GM18498 (cell line): ENCODE measurements at regions not wholly inside any gene's neighbourhood (a gene's known extent, or its start where the extent isn't known, plus 50 kb on each side); places are given as distances from the start of the nearest gene placed in this dataset.

ENCODE experiments used
- ATAC-seq: cut with Tn5 transposase; IDR thresholded peaks from one replicate; pipeline ENCODE4 v1.9.1; 2021; ENCODE audit warnings: mild to moderate bottlenecking, moderate library complexity; ENCODE audit not compliant: unreplicated experiment

DNA sequence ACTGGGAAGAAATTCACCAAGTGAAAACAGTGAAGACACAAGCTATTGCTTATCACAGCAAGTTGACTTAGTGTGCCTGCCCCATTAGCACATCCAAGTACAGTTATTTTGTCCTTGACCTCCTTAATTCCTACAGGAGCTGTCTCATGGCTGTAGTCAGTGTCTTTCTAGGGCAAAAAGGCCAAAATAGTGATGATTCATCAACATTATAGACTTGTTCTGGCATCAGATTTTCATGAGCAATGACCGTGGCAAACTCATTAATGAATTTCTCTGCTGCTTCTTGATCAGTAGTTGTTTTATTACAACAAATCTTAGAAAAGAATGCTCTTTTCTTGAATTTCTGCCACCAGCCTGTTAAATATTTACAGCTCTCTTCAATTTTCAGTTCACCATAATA, 1169.3 kb upstream of the DDX18 start:
- ATAC-seq, result no peak

DNA sequence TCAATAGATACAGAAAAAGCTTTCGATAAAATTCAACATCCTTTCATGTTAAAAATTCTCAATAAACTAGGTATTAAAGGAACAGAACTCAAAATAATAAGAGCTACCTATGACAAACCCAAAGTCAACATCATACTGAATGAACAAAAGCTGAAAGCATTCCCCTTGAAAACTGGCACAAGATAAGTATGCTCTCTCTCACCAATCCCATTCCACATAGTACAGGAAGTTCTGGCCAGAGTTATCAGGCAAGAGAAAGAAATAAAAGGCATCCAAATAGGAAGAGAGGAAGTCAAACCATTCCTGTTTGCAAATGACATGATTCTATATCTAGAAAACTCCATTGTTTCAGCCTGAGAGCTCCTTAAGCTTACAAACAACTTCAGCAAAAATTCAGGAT, 1145.8 kb upstream of the DDX18 start:
- no peak for ATAC-seq

DNA sequence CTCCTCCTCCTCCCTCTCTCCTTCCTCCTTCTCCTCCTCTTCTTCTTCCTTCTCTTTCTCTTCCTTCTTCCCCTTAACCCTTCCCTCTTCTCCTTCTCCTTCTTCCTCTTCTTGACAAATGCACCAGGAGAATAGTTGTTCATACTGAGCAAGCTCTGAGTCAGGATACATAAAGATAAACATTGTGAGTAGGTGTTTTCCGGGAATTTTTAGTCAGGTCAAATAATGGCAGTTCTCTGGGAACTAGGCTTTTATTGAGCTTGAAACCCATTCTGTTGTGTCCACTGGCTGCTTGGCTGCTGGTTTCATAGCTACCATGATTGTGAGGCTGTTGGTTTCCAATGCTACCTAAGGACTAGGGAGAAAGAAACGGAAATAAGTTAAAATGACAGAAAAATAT, 1144.7 kb upstream of the DDX18 start:
- no peak for ATAC-seq

DNA sequence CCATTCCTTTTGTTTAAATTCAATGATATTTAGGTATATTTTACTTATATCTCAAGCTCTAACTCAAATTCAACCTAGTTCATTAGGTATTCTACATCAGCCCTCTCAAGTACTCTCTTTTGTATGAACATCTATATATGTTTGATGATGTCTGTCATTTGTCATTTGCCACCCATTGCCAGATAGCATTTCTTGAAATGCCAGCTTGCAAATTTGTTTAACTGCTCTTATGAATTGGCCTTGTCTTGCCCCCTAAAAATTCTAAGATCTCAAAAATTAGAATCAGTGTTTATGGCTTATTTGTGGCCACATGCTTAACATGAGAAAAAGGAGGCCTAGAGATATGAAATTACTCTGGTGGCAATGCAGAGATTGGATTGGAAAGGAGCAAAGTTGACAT, 1140.3 kb upstream of the DDX18 start:
- no peak for ATAC-seq

DNA sequence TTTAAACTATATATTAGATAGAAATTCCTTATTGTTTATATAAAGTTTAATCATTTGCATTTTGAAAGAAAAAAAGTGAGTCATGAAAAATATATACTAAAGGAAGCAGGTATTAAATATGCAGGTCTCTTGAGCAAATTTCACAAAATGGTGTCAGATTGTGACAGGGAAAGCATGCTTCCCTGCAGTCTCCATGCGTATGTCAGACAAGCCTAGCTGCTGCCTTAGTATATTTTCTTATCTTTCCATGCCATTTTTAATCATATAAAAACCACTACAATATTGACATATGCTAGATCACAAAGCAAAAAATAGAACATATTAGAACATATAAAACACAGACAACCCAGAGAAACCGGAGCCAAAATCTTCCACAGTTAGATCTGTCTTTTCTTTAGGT, 1137.7 kb upstream of the DDX18 start:
- no peak for ATAC-seq

DNA sequence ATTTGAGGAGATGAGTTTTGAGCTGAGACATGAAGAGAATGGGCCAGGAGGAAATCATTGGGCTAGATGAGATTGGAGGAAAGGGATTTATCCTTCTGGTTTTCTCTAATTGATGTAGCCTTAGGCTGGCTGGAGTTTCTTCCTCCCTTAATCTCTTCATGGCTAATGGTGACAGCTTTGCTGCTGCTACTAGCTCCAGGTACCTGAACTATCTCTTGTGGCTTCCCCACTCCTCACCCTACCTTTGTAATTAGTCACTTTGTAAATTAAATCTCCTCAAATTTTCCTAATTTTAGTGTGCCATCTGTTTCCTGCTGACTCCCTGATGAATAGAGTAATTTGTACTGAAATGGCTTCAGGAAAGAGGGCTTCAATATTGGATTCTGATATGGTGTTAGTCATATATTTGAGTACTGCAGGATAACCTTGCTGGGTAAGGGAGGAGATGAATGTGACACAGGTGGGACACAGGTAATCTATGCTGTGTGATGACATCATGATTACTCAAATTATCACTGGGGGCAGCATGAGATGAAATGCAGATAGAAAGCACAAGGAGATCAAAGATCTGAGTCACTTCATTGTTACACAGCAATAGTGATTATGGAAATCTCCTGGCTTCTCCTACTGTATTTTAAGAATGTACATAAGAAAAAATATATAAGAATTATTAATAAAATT, 1134.1 kb upstream of the DDX18 start:
- no peak for ATAC-seq

DNA sequence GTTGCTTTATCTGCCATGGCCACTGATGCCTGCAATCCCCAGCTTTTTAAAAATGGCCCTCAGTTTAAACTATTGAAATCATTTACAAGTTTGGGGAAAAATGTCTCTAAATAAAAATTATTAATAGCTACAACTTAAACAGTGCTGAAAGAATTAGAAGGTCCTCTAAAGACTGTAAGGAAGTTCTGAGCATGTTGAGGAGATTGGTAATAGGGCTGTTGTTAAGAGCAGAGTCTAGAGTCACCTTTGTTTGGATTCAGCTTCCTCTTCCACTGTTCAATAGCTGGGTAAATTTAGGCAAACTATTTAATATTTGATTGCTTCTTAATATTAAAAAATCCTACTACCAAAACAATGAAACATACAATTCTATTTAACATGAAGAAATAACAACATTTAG, 1127.1 kb upstream of the DDX18 start:
- ATAC-seq, result no peak

DNA sequence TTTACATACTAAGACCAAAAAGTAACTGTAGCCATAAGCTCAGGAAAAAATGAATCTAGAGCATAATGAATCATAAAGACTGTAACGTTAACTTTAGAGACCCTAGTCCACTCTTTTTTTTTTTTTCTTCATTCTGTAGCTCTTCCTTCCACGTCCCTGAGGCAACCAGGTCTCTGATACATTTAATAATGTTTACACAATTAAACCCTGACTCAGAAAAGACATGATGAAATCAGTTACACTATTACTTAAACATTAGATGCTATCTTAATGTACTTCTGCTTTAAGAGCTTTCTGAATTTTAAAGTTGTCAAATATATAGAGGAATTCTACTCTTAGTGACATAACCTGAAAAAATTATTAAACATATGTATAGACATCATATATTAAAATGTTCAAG, 1121.5 kb upstream of the DDX18 start:
- ATAC-seq, result no peak

DNA sequence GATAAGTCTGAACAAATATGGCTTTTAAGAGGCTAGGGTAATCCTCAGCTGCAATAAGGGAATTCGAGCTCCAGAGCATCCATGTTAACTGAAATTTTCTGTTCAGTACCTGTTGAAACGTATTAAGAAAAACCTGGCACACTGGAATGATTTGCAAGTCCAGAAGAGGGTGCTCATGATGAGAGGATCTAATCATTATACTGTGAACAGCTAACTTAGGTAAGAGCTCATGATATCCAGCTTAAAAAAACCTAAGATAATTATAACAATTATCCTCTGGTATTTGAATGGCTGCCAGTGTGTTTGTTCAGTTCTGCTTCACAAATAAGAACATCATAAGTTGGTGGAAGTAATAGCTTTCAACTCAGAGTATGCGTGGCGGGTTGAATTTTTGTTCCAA, 1118.3 kb upstream of the DDX18 start:
- ATAC-seq, result no peak

DNA sequence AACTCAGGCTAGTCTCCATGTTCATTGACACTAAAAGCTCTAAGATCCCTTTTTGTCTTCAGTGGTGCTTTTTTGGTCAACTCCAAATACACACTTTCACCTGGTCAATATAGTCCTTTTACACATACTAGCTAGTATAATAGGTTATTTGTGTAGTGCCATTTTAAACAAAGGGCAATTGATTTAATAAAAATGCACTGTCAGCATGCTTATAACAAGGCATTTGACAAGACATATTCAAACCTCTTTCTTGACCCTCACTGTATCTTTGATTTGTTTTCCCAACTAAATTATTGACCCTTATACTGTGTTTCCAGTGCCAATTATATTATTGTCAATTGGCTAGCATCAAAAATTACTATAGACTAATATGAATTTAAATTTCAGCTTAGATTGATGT, 1117.6 kb upstream of the DDX18 start:
- no peak for ATAC-seq

DNA sequence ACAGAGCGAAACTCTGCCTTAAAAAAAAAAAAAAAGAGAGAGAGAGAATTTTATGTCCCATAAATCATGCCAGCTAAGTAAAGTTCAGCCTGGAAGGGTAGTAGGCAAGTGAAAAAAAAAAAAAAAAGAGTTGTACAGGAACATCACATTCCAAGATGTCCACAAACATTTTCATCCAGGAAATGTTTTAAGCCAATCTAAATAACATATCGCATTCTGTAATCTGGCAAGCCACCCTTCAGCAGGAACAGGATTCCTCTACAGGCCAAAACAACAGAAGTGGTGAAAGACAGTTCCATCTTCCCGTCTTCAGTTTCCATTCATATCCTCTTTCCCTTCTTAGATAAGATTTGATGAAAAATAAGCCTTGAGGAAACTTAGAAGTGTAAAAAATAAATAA, 1108.1 kb upstream of the DDX18 start:
- no peak for ATAC-seq

DNA sequence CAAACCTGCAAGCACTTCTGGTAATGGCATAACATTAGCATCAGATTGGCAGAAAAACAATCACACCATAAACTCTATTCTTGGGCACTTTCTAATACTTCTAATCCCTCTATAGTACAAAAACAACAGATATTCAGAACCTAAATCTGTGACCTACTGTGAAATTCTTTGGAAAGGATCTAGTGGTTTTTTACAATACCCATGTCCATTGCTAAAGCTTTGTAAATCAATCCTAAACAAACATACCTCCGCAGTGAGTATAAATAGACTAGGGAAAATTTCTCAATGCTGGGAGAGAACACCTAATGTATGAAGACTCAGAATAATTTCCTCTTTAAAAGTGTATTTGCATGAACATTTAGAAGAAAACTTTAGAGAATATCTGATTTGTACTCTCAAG, 1098.5 kb upstream of the DDX18 start:
- ATAC-seq, result no peak

DNA sequence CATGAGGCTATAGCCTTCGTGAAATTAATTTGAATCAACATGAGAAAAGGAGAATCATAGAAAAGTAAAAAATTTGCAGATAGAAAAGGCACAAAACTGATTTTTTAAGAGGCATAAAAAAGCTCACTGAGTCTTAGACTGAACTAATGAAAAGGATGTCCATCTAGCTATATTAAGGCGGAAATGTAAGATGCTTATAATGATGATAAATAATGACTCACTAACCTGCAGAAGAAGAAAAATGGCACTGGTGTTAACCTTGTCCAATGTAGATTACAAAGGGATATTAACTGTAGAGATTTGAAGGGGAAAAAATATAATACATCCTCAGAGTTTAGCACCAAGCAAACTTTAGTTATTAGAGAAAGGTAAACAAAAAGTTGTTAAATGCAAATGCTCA, 1098.0 kb upstream of the DDX18 start:
- no peak for ATAC-seq

DNA sequence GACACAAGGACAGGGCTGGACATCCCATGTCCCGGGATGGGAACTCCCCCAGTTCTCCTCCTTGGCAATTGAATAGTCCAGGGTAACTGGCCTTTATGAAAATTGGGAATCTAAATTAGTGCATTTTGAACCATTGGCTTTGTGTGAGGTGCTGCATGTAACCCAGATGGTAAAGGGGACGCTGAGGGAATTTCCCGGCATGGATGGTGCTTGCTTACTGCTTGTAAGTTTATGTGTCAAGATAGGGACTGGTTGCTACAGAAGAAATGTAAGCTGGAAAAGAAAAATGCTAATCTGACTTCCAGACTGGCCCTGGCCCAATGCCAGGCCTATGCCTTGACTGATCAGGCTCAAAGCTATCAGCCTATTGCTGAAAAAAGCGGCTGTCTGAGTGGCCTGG, 1096.7 kb upstream of the DDX18 start:
- ATAC-seq, result no peak

DNA sequence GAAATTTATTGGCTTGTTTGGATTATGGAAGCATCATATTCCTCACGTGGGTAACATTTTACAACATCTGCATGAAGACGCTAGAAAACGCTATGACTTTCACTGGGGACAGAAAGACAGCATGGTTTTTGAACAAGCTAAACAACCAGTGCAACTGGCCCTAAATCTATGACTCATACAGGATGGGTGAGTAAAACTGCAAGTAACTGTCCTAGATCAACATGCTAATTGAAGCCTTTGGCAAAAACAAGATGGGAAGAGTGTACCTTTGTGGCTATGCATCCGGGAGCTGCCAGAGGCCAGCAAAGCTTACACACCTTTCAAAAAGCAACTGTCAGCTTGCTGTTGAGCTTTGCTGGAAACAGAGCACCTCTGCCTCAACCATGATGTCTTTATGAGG, 1096.0 kb upstream of the DDX18 start:
- ATAC-seq, result no peak

DNA sequence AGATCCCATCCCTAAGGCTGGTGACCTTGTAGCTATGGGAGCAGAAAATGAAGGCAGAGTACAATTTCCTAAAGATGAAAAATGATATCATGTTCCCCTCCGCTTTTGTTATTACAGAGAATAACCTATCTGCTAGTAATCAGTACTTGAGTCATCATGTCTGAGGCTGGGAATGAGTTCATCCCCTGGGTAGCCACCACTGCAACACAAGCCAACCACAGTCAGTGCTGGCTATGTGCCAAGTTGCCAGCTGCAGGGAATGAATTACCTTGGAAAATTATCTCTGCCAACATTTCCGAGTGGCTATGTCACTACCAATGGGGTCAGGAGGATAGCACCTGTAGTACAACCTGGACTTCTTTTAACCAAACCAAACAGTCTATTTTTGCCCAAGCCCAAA, 1094.7 kb upstream of the DDX18 start:
- ATAC-seq, result no peak

DNA sequence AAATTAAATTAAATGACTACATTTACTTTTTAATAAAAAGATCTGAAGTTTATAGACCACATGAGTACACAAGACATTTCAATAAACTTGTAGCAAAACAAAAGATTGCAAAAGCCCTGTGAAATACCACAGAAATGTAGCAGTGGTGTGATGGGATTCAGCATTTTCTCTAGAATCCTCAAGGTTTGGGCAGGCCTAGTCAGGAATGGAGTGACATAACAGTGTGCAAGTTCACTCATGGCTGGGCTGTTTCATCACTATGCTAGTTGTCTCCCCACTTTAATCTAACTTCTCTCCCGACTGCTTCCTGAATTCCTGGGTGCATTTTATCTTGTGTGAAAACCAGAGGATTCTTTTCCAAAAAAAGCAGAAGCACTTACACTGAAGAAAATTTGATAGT, 1089.9 kb upstream of the DDX18 start:
- ATAC-seq, result no peak

DNA sequence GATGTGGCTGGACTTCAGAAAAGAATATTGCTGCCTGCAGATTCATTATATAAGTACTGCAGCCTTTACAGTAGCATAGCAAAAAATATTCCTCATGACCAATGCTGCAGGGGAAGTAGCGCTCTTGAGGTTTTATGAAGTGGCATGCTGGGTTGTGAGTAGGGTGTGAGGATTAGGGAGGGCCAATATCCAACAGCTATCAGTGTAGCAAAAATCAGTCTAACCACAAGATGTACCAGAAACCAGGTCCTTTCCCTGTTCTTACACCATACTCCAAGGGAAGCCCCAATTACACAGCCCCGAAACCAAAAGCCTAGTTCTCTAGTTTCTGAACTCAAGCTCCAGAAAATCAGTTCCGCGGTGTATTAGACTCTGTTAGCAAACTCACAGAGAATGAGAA, 1082.2 kb upstream of the DDX18 start:
- no peak for ATAC-seq

DNA sequence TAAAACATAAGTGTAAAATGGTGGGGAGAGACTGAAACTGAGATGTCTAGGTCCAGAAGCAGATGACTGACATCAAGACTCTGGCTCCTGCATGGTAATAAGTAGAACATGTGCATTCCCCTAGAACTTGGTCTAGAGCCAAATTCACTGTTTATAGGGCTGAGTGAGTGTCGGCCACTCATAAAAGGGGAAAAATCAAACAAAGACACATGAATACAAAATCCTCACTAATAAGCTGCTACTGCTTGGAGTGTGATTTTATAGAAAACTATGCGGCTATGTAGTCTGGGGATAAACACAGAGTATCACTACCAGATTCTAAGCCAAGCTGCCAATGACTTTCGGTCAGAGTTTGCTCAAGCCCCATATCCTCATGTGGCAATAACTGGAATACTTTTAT, 1080.8 kb upstream of the DDX18 start:
- no peak for ATAC-seq

DNA sequence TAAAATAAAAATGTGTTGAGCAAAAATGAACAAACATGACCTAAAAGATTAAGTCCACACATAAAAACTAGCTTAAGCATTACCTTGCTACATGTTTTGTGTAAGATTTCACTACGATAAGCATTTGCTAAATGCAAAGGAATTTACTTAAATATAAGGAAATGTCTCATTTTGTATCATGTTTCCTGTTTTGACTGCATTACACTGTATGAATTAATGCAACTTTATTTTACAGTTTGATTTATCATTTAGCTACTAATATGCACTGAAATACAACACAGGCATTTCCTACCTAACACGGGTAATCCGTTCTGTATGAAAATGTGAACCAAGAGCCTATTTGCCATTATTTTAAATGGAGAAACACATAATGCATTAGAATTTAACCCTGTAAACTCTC, 1076.5 kb upstream of the DDX18 start:
- no peak for ATAC-seq

DNA sequence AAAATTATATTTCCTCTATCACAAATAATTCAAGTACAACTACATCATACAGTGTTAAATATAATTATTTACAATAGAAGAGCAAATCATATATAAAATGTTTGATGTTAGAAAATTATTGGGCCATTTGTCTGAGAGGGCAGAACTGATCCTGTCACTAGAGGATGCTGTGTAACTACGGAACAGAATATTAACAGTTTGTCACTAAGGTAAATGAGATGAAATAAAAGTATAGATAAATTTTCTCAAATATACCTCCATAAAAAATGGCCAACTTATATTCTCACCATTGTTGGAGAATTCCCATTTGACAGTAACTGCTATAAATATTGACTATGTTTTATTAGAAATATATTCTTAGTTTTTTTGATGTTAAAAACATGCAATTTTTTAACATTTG, 1067.4 kb upstream of the DDX18 start:
- no peak for ATAC-seq

DNA sequence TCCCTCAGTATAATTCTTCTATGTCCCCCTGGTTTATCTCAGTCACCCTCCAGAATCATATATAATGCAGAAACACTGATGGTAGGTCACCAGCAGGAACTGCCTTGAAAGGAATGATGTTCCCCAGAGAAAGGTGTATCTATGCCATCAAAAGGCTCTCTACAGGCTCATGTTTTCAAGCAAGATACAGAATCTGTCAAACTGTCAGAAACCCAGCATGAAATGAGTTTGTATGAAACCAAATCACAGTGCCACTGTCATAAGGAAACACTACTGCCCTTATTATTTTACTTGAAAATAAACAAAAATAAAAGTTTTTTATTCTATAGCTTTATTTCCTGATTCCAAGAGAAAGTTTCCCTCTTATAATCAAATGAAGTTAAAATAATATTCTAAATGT, 1064.5 kb upstream of the DDX18 start:
- ATAC-seq, result no peak

DNA sequence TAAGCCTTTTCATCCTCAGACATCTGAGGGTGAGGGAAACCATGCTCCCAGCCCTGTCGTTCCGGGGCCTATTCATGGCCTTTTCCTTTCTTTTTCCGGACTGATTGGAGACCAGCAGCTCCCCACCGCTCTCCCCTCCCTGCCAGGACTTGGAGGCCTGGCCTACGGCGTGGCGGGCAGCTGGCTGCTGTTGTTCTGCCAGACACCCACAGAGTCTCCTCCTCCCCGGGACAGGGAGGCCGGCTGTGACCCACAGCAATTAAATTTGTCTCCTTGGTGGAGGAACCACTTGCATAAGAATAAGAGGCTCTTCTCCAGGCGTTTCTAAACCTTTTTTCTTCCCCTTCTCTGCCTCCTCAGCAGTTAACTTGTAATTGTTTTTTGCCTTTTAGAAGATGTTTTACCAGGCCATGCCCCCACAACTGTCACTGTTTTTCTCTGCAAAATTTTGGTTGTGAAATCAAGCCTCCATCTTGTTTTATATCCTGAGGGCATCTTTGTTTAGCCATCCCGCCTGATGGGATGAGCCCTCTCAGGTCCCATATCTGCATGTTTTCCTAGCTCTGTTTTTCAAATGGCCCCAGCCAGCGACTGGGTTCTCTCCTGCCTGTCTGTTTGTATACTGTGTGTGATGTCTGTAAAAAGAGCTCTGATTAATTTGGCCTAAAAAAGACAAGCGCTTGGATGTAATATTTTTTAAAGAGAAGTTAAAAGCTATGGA, 1060.0 kb upstream of the DDX18 start:
- ATAC-seq, result no peak
